ENCODE measurements at regions not wholly inside any gene's neighbourhood (a gene's known extent, or its start where the extent isn't known, plus 50 kb on each side); places are given as distances from the start of the nearest gene placed in this dataset.

GRCh38 chr21:17690078-17690494 lies 77.4 kb upstream of the BTG3 start (continued):
- TF ChIP-seq, protein P1, sequence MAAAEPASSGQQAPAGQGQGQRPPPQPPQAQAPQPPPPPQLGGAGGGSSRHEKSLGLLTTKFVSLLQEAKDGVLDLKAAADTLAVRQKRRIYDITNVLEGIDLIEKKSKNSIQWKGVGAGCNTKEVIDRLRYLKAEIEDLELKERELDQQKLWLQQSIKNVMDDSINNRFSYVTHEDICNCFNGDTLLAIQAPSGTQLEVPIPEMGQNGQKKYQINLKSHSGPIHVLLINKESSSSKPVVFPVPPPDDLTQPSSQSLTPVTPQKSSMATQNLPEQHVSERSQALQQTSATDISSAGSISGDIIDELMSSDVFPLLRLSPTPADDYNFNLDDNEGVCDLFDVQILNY (CRISPR knock-in tag; IDR thresholded peaks at IDR 0.05), result no peak
- TF ChIP-seq MECOM (CRISPR knock-in tag; IDR thresholded peaks at IDR 0.05) (peak; percentile 83), SRSF3 (IDR thresholded peaks at IDR 0.05; ENCODE audit: insufficient read depth, low read length) (no peak), NFE2 (IDR thresholded peaks at IDR 0.05; ENCODE audit: low read depth) (no peak), TOE1 (IDR thresholded peaks at IDR 0.05; ENCODE audit: borderline replicate concordance) (no peak), TOE1 (CRISPR knock-in tag; IDR thresholded peaks at IDR 0.05; ENCODE audit: borderline replicate concordance, low read depth) (no peak), HIVEP1 (CRISPR knock-in tag; IDR thresholded peaks at IDR 0.05) (peak; percentile 92), C11orf30 (IDR thresholded peaks at IDR 0.05; ENCODE audit: low read depth) (no peak), SMARCA4 (IDR thresholded peaks at IDR 0.05) (no peak), CEBPG (CRISPR knock-in tag; IDR thresholded peaks at IDR 0.05) (no peak), CEBPG (tag; conservative IDR thresholded peaks at IDR 0.05 in 1 of 2, IDR thresholded peaks at IDR 0.05 in 1 of 2) (no peak), NCOA1 (IDR thresholded peaks at IDR 0.05; ENCODE audit: low read depth) (no peak), U2AF1 (optimal IDR thresholded peaks at IDR 0.05; ENCODE audit: low read depth, low read length) (no peak), CREM (IDR thresholded peaks at IDR 0.05; ENCODE audit: low read depth) (no peak)
- TF ChIP-seq, protein P2, sequence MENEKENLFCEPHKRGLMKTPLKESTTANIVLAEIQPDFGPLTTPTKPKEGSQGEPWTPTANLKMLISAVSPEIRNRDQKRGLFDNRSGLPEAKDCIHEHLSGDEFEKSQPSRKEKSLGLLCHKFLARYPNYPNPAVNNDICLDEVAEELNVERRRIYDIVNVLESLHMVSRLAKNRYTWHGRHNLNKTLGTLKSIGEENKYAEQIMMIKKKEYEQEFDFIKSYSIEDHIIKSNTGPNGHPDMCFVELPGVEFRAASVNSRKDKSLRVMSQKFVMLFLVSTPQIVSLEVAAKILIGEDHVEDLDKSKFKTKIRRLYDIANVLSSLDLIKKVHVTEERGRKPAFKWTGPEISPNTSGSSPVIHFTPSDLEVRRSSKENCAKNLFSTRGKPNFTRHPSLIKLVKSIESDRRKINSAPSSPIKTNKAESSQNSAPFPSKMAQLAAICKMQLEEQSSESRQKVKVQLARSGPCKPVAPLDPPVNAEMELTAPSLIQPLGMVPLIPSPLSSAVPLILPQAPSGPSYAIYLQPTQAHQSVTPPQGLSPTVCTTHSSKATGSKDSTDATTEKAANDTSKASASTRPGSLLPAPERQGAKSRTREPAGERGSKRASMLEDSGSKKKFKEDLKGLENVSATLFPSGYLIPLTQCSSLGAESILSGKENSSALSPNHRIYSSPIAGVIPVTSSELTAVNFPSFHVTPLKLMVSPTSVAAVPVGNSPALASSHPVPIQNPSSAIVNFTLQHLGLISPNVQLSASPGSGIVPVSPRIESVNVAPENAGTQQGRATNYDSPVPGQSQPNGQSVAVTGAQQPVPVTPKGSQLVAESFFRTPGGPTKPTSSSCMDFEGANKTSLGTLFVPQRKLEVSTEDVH (IDR thresholded peaks at IDR 0.05; ENCODE audit: low read depth, partially characterized antibody), result no peak
- TF ChIP-seq, protein P3, sequence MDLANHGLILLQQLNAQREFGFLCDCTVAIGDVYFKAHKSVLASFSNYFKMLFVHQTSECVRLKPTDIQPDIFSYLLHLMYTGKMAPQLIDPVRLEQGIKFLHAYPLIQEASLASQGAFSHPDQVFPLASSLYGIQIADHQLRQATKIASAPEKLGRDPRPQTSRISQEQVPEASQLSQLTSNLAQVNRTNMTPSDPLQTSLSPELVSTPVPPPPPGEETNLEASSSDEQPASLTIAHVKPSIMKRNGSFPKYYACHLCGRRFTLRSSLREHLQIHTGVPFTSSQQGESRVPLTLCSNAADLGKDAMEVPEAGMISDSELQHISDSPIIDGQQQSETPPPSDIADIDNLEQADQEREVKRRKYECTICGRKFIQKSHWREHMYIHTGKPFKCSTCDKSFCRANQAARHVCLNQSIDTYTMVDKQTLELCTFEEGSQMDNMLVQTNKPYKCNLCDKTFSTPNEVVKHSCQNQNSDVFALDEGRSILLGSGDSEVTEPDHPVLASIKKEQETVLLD (IDR thresholded peaks at IDR 0.05), result no peak
- TF ChIP-seq, protein P4, sequence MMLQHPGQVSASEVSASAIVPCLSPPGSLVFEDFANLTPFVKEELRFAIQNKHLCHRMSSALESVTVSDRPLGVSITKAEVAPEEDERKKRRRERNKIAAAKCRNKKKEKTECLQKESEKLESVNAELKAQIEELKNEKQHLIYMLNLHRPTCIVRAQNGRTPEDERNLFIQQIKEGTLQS (IDR thresholded peaks at IDR 0.05), result no peak
- TF ChIP-seq, protein P4 (CRISPR knock-in tag; conservative IDR thresholded peaks at IDR 0.05), result no peak
- TF ChIP-seq, protein P5, sequence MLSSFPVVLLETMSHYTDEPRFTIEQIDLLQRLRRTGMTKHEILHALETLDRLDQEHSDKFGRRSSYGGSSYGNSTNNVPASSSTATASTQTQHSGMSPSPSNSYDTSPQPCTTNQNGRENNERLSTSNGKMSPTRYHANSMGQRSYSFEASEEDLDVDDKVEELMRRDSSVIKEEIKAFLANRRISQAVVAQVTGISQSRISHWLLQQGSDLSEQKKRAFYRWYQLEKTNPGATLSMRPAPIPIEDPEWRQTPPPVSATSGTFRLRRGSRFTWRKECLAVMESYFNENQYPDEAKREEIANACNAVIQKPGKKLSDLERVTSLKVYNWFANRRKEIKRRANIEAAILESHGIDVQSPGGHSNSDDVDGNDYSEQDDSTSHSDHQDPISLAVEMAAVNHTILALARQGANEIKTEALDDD (IDR thresholded peaks at IDR 0.05), result no peak
- TF ChIP-seq, protein P6, sequence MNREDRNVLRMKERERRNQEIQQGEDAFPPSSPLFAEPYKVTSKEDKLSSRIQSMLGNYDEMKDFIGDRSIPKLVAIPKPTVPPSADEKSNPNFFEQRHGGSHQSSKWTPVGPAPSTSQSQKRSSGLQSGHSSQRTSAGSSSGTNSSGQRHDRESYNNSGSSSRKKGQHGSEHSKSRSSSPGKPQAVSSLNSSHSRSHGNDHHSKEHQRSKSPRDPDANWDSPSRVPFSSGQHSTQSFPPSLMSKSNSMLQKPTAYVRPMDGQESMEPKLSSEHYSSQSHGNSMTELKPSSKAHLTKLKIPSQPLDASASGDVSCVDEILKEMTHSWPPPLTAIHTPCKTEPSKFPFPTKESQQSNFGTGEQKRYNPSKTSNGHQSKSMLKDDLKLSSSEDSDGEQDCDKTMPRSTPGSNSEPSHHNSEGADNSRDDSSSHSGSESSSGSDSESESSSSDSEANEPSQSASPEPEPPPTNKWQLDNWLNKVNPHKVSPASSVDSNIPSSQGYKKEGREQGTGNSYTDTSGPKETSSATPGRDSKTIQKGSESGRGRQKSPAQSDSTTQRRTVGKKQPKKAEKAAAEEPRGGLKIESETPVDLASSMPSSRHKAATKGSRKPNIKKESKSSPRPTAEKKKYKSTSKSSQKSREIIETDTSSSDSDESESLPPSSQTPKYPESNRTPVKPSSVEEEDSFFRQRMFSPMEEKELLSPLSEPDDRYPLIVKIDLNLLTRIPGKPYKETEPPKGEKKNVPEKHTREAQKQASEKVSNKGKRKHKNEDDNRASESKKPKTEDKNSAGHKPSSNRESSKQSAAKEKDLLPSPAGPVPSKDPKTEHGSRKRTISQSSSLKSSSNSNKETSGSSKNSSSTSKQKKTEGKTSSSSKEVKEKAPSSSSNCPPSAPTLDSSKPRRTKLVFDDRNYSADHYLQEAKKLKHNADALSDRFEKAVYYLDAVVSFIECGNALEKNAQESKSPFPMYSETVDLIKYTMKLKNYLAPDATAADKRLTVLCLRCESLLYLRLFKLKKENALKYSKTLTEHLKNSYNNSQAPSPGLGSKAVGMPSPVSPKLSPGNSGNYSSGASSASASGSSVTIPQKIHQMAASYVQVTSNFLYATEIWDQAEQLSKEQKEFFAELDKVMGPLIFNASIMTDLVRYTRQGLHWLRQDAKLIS (CRISPR knock-in tag; IDR thresholded peaks at IDR 0.05), result no peak
